OCI-LY1 (cell line): ENCODE measurements at regions not wholly inside any gene's neighbourhood (a gene's known extent, or its start where the extent isn't known, plus 50 kb on each side); places are given as distances from the start of the nearest gene placed in this dataset.

Source experiments
- EZH2 ChIP-seq: fragments of 200-600 bp; sonication (generic), shearing (Covaris generic); IDR thresholded peaks from 2 replicates; pipeline ENCODE4 v1.8.0; 2017; ENCODE audit warnings: borderline replicate concordance, mixed run types, mild to moderate bottlenecking, antibody characterized with exemption, low read length, moderate library complexity, mixed read lengths
- TF ChIP-seq, protein P1 (sequence below): fragments of 200-600 bp; sonication (generic), shearing (Covaris generic); IDR thresholded peaks from 2 replicates; pipeline ENCODE4 v1.5.1; 2017; ENCODE audit warnings: mild to moderate bottlenecking, antibody characterized with exemption, low read length, moderate library complexity, mixed read lengths

- TF ChIP-seq, protein P1, sequence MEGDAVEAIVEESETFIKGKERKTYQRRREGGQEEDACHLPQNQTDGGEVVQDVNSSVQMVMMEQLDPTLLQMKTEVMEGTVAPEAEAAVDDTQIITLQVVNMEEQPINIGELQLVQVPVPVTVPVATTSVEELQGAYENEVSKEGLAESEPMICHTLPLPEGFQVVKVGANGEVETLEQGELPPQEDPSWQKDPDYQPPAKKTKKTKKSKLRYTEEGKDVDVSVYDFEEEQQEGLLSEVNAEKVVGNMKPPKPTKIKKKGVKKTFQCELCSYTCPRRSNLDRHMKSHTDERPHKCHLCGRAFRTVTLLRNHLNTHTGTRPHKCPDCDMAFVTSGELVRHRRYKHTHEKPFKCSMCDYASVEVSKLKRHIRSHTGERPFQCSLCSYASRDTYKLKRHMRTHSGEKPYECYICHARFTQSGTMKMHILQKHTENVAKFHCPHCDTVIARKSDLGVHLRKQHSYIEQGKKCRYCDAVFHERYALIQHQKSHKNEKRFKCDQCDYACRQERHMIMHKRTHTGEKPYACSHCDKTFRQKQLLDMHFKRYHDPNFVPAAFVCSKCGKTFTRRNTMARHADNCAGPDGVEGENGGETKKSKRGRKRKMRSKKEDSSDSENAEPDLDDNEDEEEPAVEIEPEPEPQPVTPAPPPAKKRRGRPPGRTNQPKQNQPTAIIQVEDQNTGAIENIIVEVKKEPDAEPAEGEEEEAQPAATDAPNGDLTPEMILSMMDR: no peak
- TF ChIP-seq EZH2: no peak
These were observed 173.3 kb downstream of the SPATA31D1 start for GRCh38 chr9:82161876-82162275.
